ENCODE measurements at regions not wholly inside any gene's neighbourhood (a gene's known extent, or its start where the extent isn't known, plus 50 kb on each side); places are given as distances from the start of the nearest gene placed in this dataset.

GRCh38 chr13:24605923-24606372 is 74.3 kb upstream of the ATP12A start:
- DNase-seq (ENCODE audit: low read depth) = peak; percentile 59
- TF ChIP-seq, protein P1, sequence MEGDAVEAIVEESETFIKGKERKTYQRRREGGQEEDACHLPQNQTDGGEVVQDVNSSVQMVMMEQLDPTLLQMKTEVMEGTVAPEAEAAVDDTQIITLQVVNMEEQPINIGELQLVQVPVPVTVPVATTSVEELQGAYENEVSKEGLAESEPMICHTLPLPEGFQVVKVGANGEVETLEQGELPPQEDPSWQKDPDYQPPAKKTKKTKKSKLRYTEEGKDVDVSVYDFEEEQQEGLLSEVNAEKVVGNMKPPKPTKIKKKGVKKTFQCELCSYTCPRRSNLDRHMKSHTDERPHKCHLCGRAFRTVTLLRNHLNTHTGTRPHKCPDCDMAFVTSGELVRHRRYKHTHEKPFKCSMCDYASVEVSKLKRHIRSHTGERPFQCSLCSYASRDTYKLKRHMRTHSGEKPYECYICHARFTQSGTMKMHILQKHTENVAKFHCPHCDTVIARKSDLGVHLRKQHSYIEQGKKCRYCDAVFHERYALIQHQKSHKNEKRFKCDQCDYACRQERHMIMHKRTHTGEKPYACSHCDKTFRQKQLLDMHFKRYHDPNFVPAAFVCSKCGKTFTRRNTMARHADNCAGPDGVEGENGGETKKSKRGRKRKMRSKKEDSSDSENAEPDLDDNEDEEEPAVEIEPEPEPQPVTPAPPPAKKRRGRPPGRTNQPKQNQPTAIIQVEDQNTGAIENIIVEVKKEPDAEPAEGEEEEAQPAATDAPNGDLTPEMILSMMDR (conservative IDR thresholded peaks at IDR 0.05; ENCODE audit: low read depth, low read length) = peak; percentile 43
- no peak overlapping the region for H3K4me3 ChIP-seq (ENCODE audit: low read depth, low read length)

GRCh38 chr13:24606486-24607170 is 73.6 kb upstream of the ATP12A start:
- H3K4me3 ChIP-seq (ENCODE audit: low read depth, low read length) = no peak overlapping the region
- DNase-seq (ENCODE audit: low read depth) = no peak
- TF ChIP-seq, protein P1 (conservative IDR thresholded peaks at IDR 0.05; ENCODE audit: low read depth, low read length) = no peak

DNA sequence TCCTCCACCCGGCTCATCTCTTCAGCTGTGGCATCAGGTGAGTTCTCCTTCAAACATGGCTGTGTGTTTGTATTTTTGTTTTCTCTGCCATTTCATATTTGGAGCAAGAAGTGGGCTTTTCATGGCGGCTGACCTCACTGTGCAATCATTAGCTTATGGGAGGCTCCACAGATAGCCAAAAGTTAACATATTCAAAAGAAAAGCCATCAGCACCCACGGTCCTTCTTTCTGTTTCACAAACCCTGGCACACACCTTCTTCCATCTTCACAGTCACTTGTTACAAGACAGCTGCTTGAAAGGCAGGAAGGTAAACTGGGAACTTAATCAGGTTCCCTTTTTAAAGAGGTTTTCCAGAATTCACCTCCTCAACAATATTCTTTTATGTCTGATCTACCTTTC is 69.3 kb upstream of the ATP12A start:
- no peak overlapping the region for H3K4me3 ChIP-seq (ENCODE audit: low read depth, low read length)
- TF ChIP-seq, protein P1 (conservative IDR thresholded peaks at IDR 0.05; ENCODE audit: low read depth, low read length) = no peak
- no peak for DNase-seq (ENCODE audit: low read depth)

DNA sequence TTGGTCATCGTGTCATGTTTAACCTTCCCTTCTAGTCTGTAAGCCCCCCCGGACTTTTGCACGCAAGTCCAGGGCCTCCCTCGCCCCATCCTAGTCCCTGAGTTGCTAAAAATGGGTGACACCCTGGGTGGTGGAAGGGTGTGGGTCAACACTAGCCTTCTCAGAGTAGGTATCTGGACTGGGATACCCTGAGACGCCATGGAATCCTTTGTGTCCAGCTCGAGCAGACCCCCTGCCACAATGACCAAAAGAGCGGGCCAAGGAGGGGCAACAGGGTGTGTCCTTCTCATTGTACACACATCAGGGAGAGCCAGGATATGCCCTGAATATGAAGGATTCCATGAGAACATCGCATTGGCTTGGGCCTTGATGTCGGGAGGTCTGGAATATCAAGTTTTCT is 67.5 kb upstream of the ATP12A start:
- TF ChIP-seq, protein P1 (conservative IDR thresholded peaks at IDR 0.05; ENCODE audit: low read depth, low read length) = no peak
- DNase-seq (ENCODE audit: low read depth) = no peak
- no peak overlapping the region for H3K4me3 ChIP-seq (ENCODE audit: low read depth, low read length)

GRCh38 chr13:24613128-24613527 is 67.1 kb upstream of the ATP12A start:
- no peak for DNase-seq (ENCODE audit: low read depth)
- no peak overlapping the region for H3K4me3 ChIP-seq (ENCODE audit: low read depth, low read length)
- TF ChIP-seq, protein P1 (conservative IDR thresholded peaks at IDR 0.05; ENCODE audit: low read depth, low read length) = no peak

- no peak overlapping the region for H3K4me3 ChIP-seq (ENCODE audit: low read depth, low read length)
- TF ChIP-seq, protein P1 (conservative IDR thresholded peaks at IDR 0.05; ENCODE audit: low read depth, low read length) = no peak
- DNase-seq (ENCODE audit: low read depth) = no peak
Observed at GRCh38 chr13:24613755-24614154, 66.5 kb upstream of the ATP12A start.

Measured in choroid plexus epithelial cell (primary cell).